CD4-positive, CD25-positive, alpha-beta regulatory T cell (primary cell): ENCODE measurements at regions not wholly inside any gene's neighbourhood (a gene's known extent, or its start where the extent isn't known, plus 50 kb on each side); places are given as distances from the start of the nearest gene placed in this dataset.
"Not testable (repeated sequence)": the region's sequence is repeated elsewhere in the genome, so short reads cannot be mapped to it uniquely, and the experiment has no call there.

ENCODE experiments used
- ATAC-seq, 2 donors: fragments of 150-1000 bp; cut with Tn5 transposase; one replicate each; pipeline ENCODE4 v1.10.0; 2021; ENCODE audit warnings: low read depth in 2 of 2, moderate number of reproducible peaks in 2 of 2, moderate library complexity in 1 of 2
- DNase-seq, 3 donors: peaks; one replicate each; pipeline versions ENCODE4 v3.0.0 to v3.0.0-alpha.2; 2012 to 2022; ENCODE audit warnings: mixed read lengths in 1 of 3
- H3K27ac ChIP-seq: one replicate; pipeline ENCODE4 v1.7.0; 2013; ENCODE audit warnings: mild to moderate bottlenecking, low read length; ENCODE audit not compliant: insufficient read depth, poor library complexity, severe bottlenecking
- H3K27me3 ChIP-seq: one replicate; pipeline ENCODE4 v1.7.0; 2013; ENCODE audit warnings: low read length; ENCODE audit not compliant: control insufficient read depth, insufficient read depth
- H3K36me3 ChIP-seq: one replicate; pipeline ENCODE4 v1.7.0; 2013; ENCODE audit warnings: mild to moderate bottlenecking, low read length, moderate library complexity; ENCODE audit not compliant: control insufficient read depth, insufficient read depth
- H3K4me1 ChIP-seq: 2 replicates; pipeline ENCODE4 v1.7.0; 2013; ENCODE audit warnings: mild to moderate bottlenecking, low read length; ENCODE audit not compliant: insufficient read depth, control insufficient read depth, poor library complexity, severe bottlenecking
- H3K4me3 ChIP-seq: one replicate; pipeline ENCODE4 v1.7.0; 2013; ENCODE audit warnings: low read depth, mild to moderate bottlenecking, low read length, moderate library complexity
- H3K9me3 ChIP-seq, 2 experiments: 1 replicate in 1 of 2; 2 replicates in 1 of 2; pipeline ENCODE4 v1.7.0; 2013; ENCODE audit warnings: low read length in 2 of 2, mild to moderate bottlenecking in 1 of 2, moderate library complexity in 1 of 2; ENCODE audit not compliant: control insufficient read depth in 2 of 2
- H3K27ac Mint-ChIP-seq, 3 donors: one replicate each; pipeline ENCODE4 v1.8.0; 2020 to 2022; ENCODE audit warnings: mild to moderate bottlenecking in 3 of 3, mixed read lengths in 3 of 3, moderate library complexity in 2 of 3
- H3K27me3 Mint-ChIP-seq: one replicate; pipeline ENCODE4 v1.8.0; 2022; ENCODE audit warnings: mild to moderate bottlenecking, mixed read lengths
- H3K36me3 Mint-ChIP-seq: one replicate; pipeline ENCODE4 v1.8.0; 2020; ENCODE audit warnings: mixed read lengths
- H3K4me1 Mint-ChIP-seq, 4 donors: one replicate each; pipeline ENCODE4 v1.8.0; 2020 to 2022; ENCODE audit warnings: mixed read lengths in 4 of 4, mild to moderate bottlenecking in 1 of 4
- H3K4me3 Mint-ChIP-seq, 4 donors: one replicate each; pipeline ENCODE4 v1.8.0; 2020 to 2022; ENCODE audit warnings: mild to moderate bottlenecking in 4 of 4, mixed read lengths in 4 of 4, moderate library complexity in 3 of 4
- H3K9me3 Mint-ChIP-seq, 7 donors: one replicate each; pipeline ENCODE4 v1.8.0; 2020 to 2022; ENCODE audit warnings: mixed read lengths in 7 of 7, mild to moderate bottlenecking in 3 of 7, moderate library complexity in 2 of 7

- H3K36me3 ChIP-seq, H3K9me3 ChIP-seq, ATAC-seq, H3K27ac Mint-ChIP-seq, H3K4me3 ChIP-seq, H3K36me3 Mint-ChIP-seq, H3K27ac ChIP-seq, H3K4me1 Mint-ChIP-seq, H3K4me1 ChIP-seq, H3K4me3 Mint-ChIP-seq, DNase-seq, H3K27me3 ChIP-seq: not testable (repeated sequence)
- Mint-ChIP-seq H3K9me3 (peaks cover 0 to 30% (median 0%) of the 10 kb centered on the region in 7 donors), H3K27me3 (peaks cover 18% of the 10 kb centered on the region)
Observed at GRCh38 chr11:44442893-44443673, 122.4 kb upstream of the CD82 start.

GRCh38 chr11:44443836-44444769 is 121.4 kb upstream of the CD82 start:
- Histone ChIP-seq H3K27me3 (no peaks in the 10 kb centered on the region), H3K9me3 (no peaks in the 10 kb centered on the region), H3K4me1 (no peaks in the 10 kb centered on the region), H3K36me3 (no peaks in the 10 kb centered on the region), H3K27ac (no peak overlapping the region), H3K4me3 (no peak overlapping the region)
- Mint-ChIP-seq H3K9me3 (peaks cover 0 to 28% (median 0%) of the 10 kb centered on the region in 7 donors), H3K27me3 (peaks cover 17% of the 10 kb centered on the region), H3K27ac (no peak overlapping the region), H3K4me3 (no peak overlapping the region), H3K4me1 (no peaks in the 10 kb centered on the region), H3K36me3 (no peaks in the 10 kb centered on the region)
- no peak for DNase-seq
- no peak for ATAC-seq

- Histone ChIP-seq H3K27me3 (no peaks in the 10 kb centered on the region), H3K4me1 (no peaks in the 10 kb centered on the region), H3K36me3 (no peaks in the 10 kb centered on the region), H3K9me3 (no peaks in the 10 kb centered on the region), H3K27ac (no peak overlapping the region), H3K4me3 (no peak overlapping the region)
- Mint-ChIP-seq H3K4me1 (no peaks in the 10 kb centered on the region), H3K9me3 (peaks cover 0 to 24% (median 0%) of the 10 kb centered on the region in 7 donors), H3K27me3 (peaks cover 10% of the 10 kb centered on the region), H3K4me3 (no peak overlapping the region), H3K27ac (no peak overlapping the region), H3K36me3 (no peaks in the 10 kb centered on the region)
- ATAC-seq (no peak), DNase-seq (no peak)
Observed at GRCh38 chr11:44444770-44445321, 120.6 kb upstream of the CD82 start.

- H3K4me3 Mint-ChIP-seq, result no peak overlapping the region
- Histone ChIP-seq H3K36me3 (no peaks in the 10 kb centered on the region), H3K27me3 (no peaks in the 10 kb centered on the region), H3K4me1 (no peaks in the 10 kb centered on the region), H3K4me3 (no peak overlapping the region), H3K27ac (no peak overlapping the region), H3K9me3 (no peaks in the 10 kb centered on the region)
- peak overlapping the region in 1 of 3 donors; percentile 61 for H3K27ac Mint-ChIP-seq
- no peaks in the 10 kb centered on the region for H3K36me3 Mint-ChIP-seq
- no peaks in the 10 kb centered on the region for H3K4me1 Mint-ChIP-seq
- ATAC-seq, result no peak
- H3K9me3 Mint-ChIP-seq, result peaks cover 0 to 17% (median 0%) of the 10 kb centered on the region in 7 donors
- H3K27me3 Mint-ChIP-seq, result peaks cover 4% of the 10 kb centered on the region
- no peak for DNase-seq
Observed at GRCh38 chr11:44445500-44446365, 119.7 kb upstream of the CD82 start.

- Mint-ChIP-seq H3K27ac (no peak overlapping the region), H3K9me3 (peaks cover 0 to 14% (median 0%) of the 10 kb centered on the region in 7 donors), H3K27me3 (peaks cover 4% of the 10 kb centered on the region), H3K4me3 (no peak overlapping the region), H3K36me3 (no peaks in the 10 kb centered on the region), H3K4me1 (no peaks in the 10 kb centered on the region)
- H3K4me3 ChIP-seq, result no peak overlapping the region
- ATAC-seq (no peak), DNase-seq (no peak)
- no peak overlapping the region for H3K27ac ChIP-seq
- no peaks in the 10 kb centered on the region for H3K36me3 ChIP-seq
- H3K4me1 ChIP-seq, result no peaks in the 10 kb centered on the region
- H3K9me3 ChIP-seq, result no peaks in the 10 kb centered on the region
- H3K27me3 ChIP-seq, result no peaks in the 10 kb centered on the region
Observed at GRCh38 chr11:44446366-44446762, 119.1 kb upstream of the CD82 start.

GRCh38 chr11:44446996-44447771 is 118.3 kb upstream of the CD82 start:
- Mint-ChIP-seq H3K9me3 (peaks cover 0 to 7% (median 0%) of the 10 kb centered on the region in 7 donors), H3K4me3 (no peak overlapping the region), H3K27me3 (peaks cover 4% of the 10 kb centered on the region), H3K4me1 (no peaks in the 10 kb centered on the region), H3K36me3 (no peaks in the 10 kb centered on the region), H3K27ac (no peak overlapping the region)
- no peak overlapping the region for H3K27ac ChIP-seq
- H3K9me3 ChIP-seq, result no peaks in the 10 kb centered on the region
- DNase-seq (no peak), ATAC-seq (no peak)
- no peaks in the 10 kb centered on the region for H3K4me1 ChIP-seq
- no peaks in the 10 kb centered on the region for H3K27me3 ChIP-seq
- H3K36me3 ChIP-seq, result no peaks in the 10 kb centered on the region
- H3K4me3 ChIP-seq, result no peak overlapping the region
